GM12878 (cell line): ENCODE measurements at regions not wholly inside any gene's neighbourhood (a gene's known extent, or its start where the extent isn't known, plus 50 kb on each side); places are given as distances from the start of the nearest gene placed in this dataset.
A peak's percentile ranks its signal among the peaks of the same experiment; 100 is the strongest.

Source experiments
- ATAC-seq: fragments of 200-7000 bp; cut with Tn5 transposase; 3 replicates; pipeline ENCODE4 v1.9.1; 2020; ENCODE audit warnings: mild to moderate bottlenecking, moderate library complexity
- BruUV-seq: library from RNA; stranded (reverse); fragments of 400-500 nt; replicated peaks from 2 replicates; lab custom pipeline; 2021; lab: Mats Ljungman, UMichigan
- CTCF ChIA-PET: fragments of 300-600 bp; sonication (Branson Sonifier 250); formaldehyde crosslinking; extraction: SDS; loops from one replicate; lab custom pipeline; 2021; ENCODE audit warnings: inconsistent platforms; lab: Yijun Ruan, JAX
- POLR2A ChIA-PET: fragments of 350-600 bp; formaldehyde crosslinking; extraction: SDS; loops from one replicate; lab custom pipeline; 2021; ENCODE audit warnings: inconsistent platforms; lab: Charles Lee
- RAD21 ChIA-PET: fragments of 300-600 bp; sonication (Branson Sonifier 250); formaldehyde crosslinking; loops from one replicate; lab custom pipeline; 2023; ENCODE audit warnings: antibody characterized with exemption; ENCODE audit not compliant: unreplicated experiment; lab: Charles Lee
- SMC1A ChIA-PET: fragments of 300-600 bp; sonication (Branson Sonifier 250); formaldehyde crosslinking; loops from one replicate; lab custom pipeline; 2023; ENCODE audit not compliant: unreplicated experiment, uncharacterized antibody; lab: Charles Lee
- DNase-seq: peaks from one replicate; pipeline ENCODE4 v3.0.0-alpha.2; 2011; ENCODE audit warnings: low read depth, low spot score
- FAIRE-seq: peaks from 3 replicates; lab custom pipeline; 2011; peaks lifted over from hg19 to GRCh38; lab: Jason Lieb, UNC
- H2AFZ ChIP-seq: 2 replicates; pipeline ENCODE4 v1.6.0; 2011; ENCODE audit warnings: low read depth, low read length, control low read depth; ENCODE audit not compliant: control insufficient read depth
- H3K27ac ChIP-seq: 2 replicates; pipeline ENCODE4 v1.5.1; 2011; ENCODE audit warnings: control low read depth; ENCODE audit not compliant: control insufficient read depth, insufficient read depth
- H3K27me3 ChIP-seq, 2 experiments: replicated peaks in 1 of 2; 2 replicates each; pipeline versions ENCODE4 v1.6.0 to v1.6.1; 2011; ENCODE audit warnings: low read length in 1 of 2; ENCODE audit not compliant: control insufficient read depth in 2 of 2, insufficient read depth in 2 of 2
- H3K36me3 ChIP-seq, 2 experiments: 2 replicates each; pipeline ENCODE4 v1.5.1; 2011; ENCODE audit warnings: low read length in 1 of 2; ENCODE audit not compliant: control insufficient read depth in 2 of 2, insufficient read depth in 2 of 2
- H3K4me1 ChIP-seq: 2 replicates; pipeline ENCODE4 v1.6.1; 2011; ENCODE audit warnings: mild to moderate bottlenecking, low read length, moderate library complexity, mixed read lengths; ENCODE audit not compliant: control insufficient read depth, insufficient read depth
- H3K4me2 ChIP-seq: 2 replicates; pipeline ENCODE4 v1.6.0; 2011; ENCODE audit warnings: control low read depth; ENCODE audit not compliant: control insufficient read depth, insufficient read depth
- H3K4me3 ChIP-seq: fragments of 200-600 bp; sonication (generic); 2 replicates; pipeline ENCODE4 v1.5.1; 2016
- H3K79me2 ChIP-seq: 2 replicates; pipeline ENCODE4 v1.6.0; 2011; ENCODE audit warnings: low read length; ENCODE audit not compliant: control insufficient read depth, insufficient read depth
- H3K9ac ChIP-seq: 2 replicates; pipeline ENCODE4 v1.8.0; 2011; ENCODE audit warnings: low read length, control low read depth, mixed read lengths; ENCODE audit not compliant: control insufficient read depth, insufficient read depth
- H3K9me3 ChIP-seq: replicated peaks from 3 replicates; pipeline ENCODE4 v1.5.1; 2011; ENCODE audit warnings: mild to moderate bottlenecking, low read length; ENCODE audit not compliant: control insufficient read depth, insufficient read depth
- H4K20me1 ChIP-seq: 2 replicates; pipeline ENCODE4 v1.6.0; 2011; ENCODE audit not compliant: control insufficient read depth, insufficient read depth
- DPF2 ChIP-seq: fragments of 450-650 bp; IDR thresholded peaks from 2 replicates; pipeline ENCODE4 v1.6.1; 2017; ENCODE audit warnings: mild to moderate bottlenecking
- FOXK2 ChIP-seq: fragments of 450-650 bp; IDR thresholded peaks from 2 replicates; pipeline ENCODE4 v1.6.1; 2017; ENCODE audit warnings: mild to moderate bottlenecking, moderate library complexity
- NFXL1 ChIP-seq: fragments of 450-650 bp; IDR thresholded peaks from 2 replicates; pipeline ENCODE4 v1.6.1; 2017; ENCODE audit warnings: antibody characterized with exemption, mild to moderate bottlenecking, borderline replicate concordance
- NFYB ChIP-seq: IDR thresholded peaks from 2 replicates; pipeline ENCODE4 v1.6.1; 2011; ENCODE audit warnings: low read depth, mild to moderate bottlenecking, low read length, improper control_type of control experiment, moderate library complexity; ENCODE audit not compliant: insufficient read depth
- NR2F1 ChIP-seq: fragments of 450-650 bp; conservative IDR thresholded peaks from 2 replicates; pipeline ENCODE4 v1.6.1; 2017; ENCODE audit warnings: mild to moderate bottlenecking
- RFX5 ChIP-seq: IDR thresholded peaks from 2 replicates; pipeline ENCODE4 v1.6.1; 2011; ENCODE audit warnings: low read depth, low read length, improper control_type of control experiment
- RUNX3 ChIP-seq: IDR thresholded peaks from 2 replicates; pipeline ENCODE4 v1.6.1; 2012; ENCODE audit warnings: low read length, inconsistent platforms
- ZBED1 ChIP-seq: IDR thresholded peaks from 2 replicates; pipeline ENCODE4 v1.6.1; 2016; ENCODE audit warnings: borderline replicate concordance
- ZNF384 ChIP-seq: IDR thresholded peaks from 2 replicates; pipeline ENCODE4 v1.6.1; 2012; ENCODE audit warnings: low read depth, mild to moderate bottlenecking, low read length, improper control_type of control experiment, borderline replicate concordance
- ZZZ3 ChIP-seq: IDR thresholded peaks from 2 replicates; pipeline ENCODE4 v1.6.1; 2011; ENCODE audit warnings: low read depth; ENCODE audit not compliant: control insufficient read depth, insufficient read length
- WGBS: methylation state at CpG from one replicate; pipeline ENCODE4 v1.1.6; 2016; ENCODE audit warnings: low lambda C conversion rate; ENCODE audit not compliant: insufficient replicate concordance, insufficient coverage; ENCODE audit errors: missing lambda C conversion rate; 5-methylcytosine and 5-hydroxymethylcytosine counted together
- in situ Hi-C: fragments of 300-500 bp; cut with MboI; formaldehyde crosslinking; loops from 9 replicates; pipeline ENCODE4 v1.14.3; 2018; ENCODE audit warnings: mixed read lengths
- intact Hi-C: fragments of 100-400 bp; cut with micrococcal nuclease; formaldehyde crosslinking; loops from one replicate; pipeline ENCODE4 v1.14.2; 2022; ENCODE audit not compliant: unreplicated experiment
- TF ChIP-seq, protein P1 (sequence below): fragments of 450-650 bp; formaldehyde crosslinking; IDR thresholded peaks from 2 replicates; pipeline ENCODE4 v1.4.0; 2020; ENCODE audit warnings: mild to moderate bottlenecking, moderate library complexity

DNA sequence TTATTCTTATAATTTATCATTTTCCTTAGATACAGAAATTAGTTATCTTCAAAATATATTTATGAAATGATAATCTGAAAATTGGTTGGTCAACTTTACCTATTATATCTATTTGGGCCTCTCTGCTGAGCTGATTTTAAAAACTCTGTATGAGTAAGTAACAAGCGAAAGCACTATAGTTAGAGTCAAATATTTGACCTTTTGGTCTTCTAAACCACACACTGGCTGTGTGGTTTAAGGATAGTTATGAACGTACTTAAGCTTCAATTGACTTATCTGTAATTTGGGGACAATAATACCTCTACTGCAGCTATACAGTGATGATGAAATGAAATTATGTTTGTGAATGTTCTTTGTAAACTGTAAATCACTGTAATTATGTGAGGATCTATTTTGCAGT is 763.9 kb upstream of the GRM7 start:
- no peaks in the 10 kb centered on the region for H3K9me3 ChIP-seq
- no peak for DNase-seq
- no peak overlapping the region for H3K27ac ChIP-seq
- no peak overlapping the region for H3K9ac ChIP-seq
- ATAC-seq: peak; percentile 67
- no peaks in the 10 kb centered on the region for H4K20me1 ChIP-seq
- no peaks in the 10 kb centered on the region for H3K4me1 ChIP-seq
- H3K27me3 ChIP-seq: no peaks in the 10 kb centered on the region
- BruUV-seq: no TSS peak
- H3K4me3 ChIP-seq: no peak overlapping the region
- H3K36me3 ChIP-seq: no peaks in the 10 kb centered on the region
- ChIA-PET CTCF (no interaction called here), RAD21 (interaction anchor here (0.5 kb wide), 1 partner anchor 531 kb away, joined by 3 read pairs; no protein-coding TSS in a partner anchor), SMC1A (no interaction called here), POLR2A (no interaction called here)
- H3K79me2 ChIP-seq: no peaks in the 10 kb centered on the region
- no peak for TF ChIP-seq ZNF384
- TF ChIP-seq, protein P1, sequence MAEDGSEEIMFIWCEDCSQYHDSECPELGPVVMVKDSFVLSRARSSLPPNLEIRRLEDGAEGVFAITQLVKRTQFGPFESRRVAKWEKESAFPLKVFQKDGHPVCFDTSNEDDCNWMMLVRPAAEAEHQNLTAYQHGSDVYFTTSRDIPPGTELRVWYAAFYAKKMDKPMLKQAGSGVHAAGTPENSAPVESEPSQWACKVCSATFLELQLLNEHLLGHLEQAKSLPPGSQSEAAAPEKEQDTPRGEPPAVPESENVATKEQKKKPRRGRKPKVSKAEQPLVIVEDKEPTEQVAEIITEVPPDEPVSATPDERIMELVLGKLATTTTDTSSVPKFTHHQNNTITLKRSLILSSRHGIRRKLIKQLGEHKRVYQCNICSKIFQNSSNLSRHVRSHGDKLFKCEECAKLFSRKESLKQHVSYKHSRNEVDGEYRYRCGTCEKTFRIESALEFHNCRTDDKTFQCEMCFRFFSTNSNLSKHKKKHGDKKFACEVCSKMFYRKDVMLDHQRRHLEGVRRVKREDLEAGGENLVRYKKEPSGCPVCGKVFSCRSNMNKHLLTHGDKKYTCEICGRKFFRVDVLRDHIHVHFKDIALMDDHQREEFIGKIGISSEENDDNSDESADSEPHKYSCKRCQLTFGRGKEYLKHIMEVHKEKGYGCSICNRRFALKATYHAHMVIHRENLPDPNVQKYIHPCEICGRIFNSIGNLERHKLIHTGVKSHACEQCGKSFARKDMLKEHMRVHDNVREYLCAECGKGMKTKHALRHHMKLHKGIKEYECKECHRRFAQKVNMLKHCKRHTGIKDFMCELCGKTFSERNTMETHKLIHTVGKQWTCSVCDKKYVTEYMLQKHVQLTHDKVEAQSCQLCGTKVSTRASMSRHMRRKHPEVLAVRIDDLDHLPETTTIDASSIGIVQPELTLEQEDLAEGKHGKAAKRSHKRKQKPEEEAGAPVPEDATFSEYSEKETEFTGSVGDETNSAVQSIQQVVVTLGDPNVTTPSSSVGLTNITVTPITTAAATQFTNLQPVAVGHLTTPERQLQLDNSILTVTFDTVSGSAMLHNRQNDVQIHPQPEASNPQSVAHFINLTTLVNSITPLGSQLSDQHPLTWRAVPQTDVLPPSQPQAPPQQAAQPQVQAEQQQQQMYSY (CRISPR knock-in tag): no peak
- TF ChIP-seq RUNX3: peak; percentile 64; the same call in 1 of the 2 replicates
- no peak for TF ChIP-seq DPF2
- no peak for TF ChIP-seq NFYB
- TF ChIP-seq ZBED1: no peak
- no peak for TF ChIP-seq NFXL1
- no peak for TF ChIP-seq ZZZ3
- TF ChIP-seq NR2F1: peak; percentile 56; the same call in 1 of the 2 replicates
- TF ChIP-seq RFX5: no peak
- no peak for TF ChIP-seq FOXK2
- no peak overlapping the region for H2AFZ ChIP-seq
- H3K4me2 ChIP-seq: no peak overlapping the region
- in situ Hi-C loops: no loop called here
- 0% methylated on average over 2 of the region's 2 CpGs for WGBS
- FAIRE-seq: no peak
- intact Hi-C loops: no loop called here
